ENCODE measurements at regions not wholly inside any gene's neighbourhood (a gene's known extent, or its start where the extent isn't known, plus 50 kb on each side); places are given as distances from the start of the nearest gene placed in this dataset.

DNA sequence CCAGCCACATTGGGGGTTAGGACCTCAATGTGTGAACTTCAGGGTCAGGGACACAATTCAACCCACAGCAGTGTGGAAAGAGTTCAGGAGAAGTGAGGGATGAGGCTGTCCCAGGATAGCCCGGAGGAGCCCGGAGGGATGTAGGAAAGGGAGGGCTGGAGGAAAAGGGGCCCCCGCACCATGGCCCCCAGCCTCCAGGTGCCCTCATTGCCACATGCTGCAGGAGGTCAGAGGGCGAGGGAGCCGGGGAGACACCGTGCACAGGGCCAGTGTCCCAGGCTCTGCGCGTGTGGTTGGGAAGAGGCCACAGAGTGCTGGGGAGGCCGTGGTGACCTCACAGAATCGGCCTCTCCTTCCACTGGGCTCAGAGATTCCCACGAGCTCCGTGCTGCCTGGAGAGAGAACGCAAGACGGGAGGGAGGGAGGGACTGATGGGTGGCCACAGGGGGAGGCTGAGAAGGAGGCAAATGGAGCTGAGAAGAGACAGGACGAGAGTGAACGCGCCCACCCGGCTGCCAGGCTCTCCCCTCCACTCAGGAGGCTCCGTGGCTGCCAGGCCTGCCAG is 215.1 kb downstream of the DLL1 start:
- TF ChIP-seq, protein P1, sequence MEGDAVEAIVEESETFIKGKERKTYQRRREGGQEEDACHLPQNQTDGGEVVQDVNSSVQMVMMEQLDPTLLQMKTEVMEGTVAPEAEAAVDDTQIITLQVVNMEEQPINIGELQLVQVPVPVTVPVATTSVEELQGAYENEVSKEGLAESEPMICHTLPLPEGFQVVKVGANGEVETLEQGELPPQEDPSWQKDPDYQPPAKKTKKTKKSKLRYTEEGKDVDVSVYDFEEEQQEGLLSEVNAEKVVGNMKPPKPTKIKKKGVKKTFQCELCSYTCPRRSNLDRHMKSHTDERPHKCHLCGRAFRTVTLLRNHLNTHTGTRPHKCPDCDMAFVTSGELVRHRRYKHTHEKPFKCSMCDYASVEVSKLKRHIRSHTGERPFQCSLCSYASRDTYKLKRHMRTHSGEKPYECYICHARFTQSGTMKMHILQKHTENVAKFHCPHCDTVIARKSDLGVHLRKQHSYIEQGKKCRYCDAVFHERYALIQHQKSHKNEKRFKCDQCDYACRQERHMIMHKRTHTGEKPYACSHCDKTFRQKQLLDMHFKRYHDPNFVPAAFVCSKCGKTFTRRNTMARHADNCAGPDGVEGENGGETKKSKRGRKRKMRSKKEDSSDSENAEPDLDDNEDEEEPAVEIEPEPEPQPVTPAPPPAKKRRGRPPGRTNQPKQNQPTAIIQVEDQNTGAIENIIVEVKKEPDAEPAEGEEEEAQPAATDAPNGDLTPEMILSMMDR (conservative IDR thresholded peaks at IDR 0.05) = no peak
- no peak for TF ChIP-seq ZFX (IDR thresholded peaks at IDR 0.05)

Data from C4-2B (cell line).